Neural progenitor cell (in vitro differentiated cells): ENCODE measurements at regions not wholly inside any gene's neighbourhood (a gene's known extent, or its start where the extent isn't known, plus 50 kb on each side); places are given as distances from the start of the nearest gene placed in this dataset.

Experiments
- EZH2 ChIP-seq: fragments of 200-600 bp; sonication (generic); IDR thresholded peaks from 2 replicates; pipeline ENCODE4 v1.6.1; 2017; ENCODE audit warnings: antibody characterized with exemption, mild to moderate bottlenecking, moderate library complexity
- TF ChIP-seq, protein P1 (sequence below): fragments of 200-600 bp; sonication (generic); IDR thresholded peaks from 2 replicates; pipeline ENCODE4 v1.5.1; 2017; ENCODE audit warnings: antibody characterized with exemption, mild to moderate bottlenecking

DNA sequence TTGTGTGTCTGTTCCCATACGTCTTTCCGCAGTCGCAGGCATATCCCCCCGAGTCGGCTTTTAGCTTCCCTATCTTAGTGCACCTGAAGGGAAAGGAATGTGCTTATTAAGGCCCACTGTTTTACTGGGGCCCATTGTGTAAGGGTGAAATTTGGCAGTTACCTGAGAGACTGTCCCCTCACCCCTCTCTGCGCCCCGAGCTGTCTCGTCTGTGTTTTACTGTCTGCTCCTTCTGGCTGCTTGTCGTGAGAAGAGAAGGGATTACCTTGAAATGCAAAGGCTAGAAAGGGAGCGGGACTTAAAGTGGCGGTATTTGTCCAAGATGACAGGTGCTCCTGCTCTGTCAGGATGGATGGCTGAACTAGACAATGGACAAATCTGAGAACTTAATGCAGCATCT, 233.0 kb upstream of the POU1F1 start:
- no peak for TF ChIP-seq EZH2
- TF ChIP-seq, protein P1, sequence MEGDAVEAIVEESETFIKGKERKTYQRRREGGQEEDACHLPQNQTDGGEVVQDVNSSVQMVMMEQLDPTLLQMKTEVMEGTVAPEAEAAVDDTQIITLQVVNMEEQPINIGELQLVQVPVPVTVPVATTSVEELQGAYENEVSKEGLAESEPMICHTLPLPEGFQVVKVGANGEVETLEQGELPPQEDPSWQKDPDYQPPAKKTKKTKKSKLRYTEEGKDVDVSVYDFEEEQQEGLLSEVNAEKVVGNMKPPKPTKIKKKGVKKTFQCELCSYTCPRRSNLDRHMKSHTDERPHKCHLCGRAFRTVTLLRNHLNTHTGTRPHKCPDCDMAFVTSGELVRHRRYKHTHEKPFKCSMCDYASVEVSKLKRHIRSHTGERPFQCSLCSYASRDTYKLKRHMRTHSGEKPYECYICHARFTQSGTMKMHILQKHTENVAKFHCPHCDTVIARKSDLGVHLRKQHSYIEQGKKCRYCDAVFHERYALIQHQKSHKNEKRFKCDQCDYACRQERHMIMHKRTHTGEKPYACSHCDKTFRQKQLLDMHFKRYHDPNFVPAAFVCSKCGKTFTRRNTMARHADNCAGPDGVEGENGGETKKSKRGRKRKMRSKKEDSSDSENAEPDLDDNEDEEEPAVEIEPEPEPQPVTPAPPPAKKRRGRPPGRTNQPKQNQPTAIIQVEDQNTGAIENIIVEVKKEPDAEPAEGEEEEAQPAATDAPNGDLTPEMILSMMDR = no peak
